Raji (cell line): ENCODE measurements at regions not wholly inside any gene's neighbourhood (a gene's known extent, or its start where the extent isn't known, plus 50 kb on each side); places are given as distances from the start of the nearest gene placed in this dataset.

Experiments used
- POLR2A ChIP-seq: IDR thresholded peaks from 2 replicates; pipeline ENCODE4 v1.6.1; 2011; ENCODE audit warnings: low read depth, low read length, control low read depth; ENCODE audit not compliant: insufficient read depth

DNA sequence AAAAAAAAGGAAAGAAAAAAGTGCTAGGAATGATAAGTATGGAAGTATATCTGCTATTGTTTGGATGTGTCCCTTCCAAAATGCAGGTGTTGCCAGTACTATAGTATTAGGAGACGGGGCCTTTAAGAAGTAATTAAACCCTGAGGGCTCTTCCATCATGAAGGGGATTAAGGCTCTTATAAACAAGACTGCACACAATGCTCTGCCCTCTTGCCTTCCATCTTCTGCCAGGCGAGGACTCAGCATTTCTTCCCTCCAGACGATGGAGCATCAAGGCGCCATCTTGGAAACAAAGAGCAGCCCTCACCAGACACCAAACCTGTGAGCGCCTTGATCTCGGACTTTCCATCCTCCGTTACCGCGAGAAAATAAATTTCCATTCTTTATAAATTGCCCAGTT lies 120.1 kb upstream of the GPM6A start:
- TF ChIP-seq POLR2A: no peak

DNA sequence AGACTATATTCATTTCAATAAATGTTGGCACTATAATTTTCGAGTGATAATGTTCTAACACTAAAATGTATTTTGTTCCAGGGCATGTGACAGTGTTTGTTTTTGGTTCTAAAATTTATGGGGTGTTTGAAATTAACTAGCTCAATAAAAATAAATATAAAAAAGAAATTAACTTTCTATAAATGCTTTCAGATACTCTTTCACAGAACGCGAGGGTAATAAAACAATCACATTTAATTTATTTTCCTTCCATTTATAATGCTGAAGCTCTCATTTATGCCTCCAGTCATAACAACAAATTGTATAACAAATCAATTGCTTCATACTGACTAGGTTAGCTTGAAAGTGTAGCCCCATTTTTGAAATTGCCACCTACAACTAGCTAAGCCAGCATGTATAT lies 122.4 kb upstream of the GPM6A start:
- no peak for TF ChIP-seq POLR2A

GRCh38 chr4:175935016-175935661 lies 123.1 kb upstream of the GPM6A start:
- no peak for TF ChIP-seq POLR2A

DNA sequence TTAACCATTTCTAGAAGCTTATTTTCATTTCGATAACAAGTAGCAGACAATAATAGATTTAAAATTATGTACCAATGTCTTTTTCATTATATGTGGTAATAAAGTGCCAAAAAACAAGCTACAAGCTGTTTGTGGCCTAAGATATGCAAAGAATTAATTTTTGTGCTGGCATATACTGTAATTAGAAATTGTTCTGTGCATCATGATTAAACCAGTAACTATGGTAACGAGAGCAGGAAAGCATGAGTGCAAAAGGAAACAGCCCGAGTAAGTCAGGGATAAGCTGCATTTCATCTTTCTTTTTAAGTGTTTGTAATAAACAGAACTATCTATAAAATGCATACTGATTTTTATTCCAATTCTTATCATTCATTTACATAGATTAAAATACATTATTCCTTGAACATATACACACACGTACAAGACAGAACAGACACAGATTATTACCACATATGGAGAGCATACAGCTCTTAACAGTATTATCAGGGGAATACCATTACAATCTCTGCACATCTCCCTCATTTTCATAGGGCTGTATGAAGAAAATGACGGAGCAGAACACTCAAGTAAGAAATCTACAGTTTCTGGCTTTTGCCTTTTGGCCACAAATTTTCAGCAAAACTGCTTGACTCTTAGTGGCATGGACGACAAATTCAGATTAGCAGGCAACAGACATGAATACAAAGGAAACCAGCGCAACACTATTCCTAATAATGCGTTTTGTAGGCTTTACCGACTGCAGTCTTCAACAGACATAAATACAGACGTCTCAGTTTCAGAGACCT lies 121.3 kb upstream of the WDR17 start:
- no peak for TF ChIP-seq POLR2A

DNA sequence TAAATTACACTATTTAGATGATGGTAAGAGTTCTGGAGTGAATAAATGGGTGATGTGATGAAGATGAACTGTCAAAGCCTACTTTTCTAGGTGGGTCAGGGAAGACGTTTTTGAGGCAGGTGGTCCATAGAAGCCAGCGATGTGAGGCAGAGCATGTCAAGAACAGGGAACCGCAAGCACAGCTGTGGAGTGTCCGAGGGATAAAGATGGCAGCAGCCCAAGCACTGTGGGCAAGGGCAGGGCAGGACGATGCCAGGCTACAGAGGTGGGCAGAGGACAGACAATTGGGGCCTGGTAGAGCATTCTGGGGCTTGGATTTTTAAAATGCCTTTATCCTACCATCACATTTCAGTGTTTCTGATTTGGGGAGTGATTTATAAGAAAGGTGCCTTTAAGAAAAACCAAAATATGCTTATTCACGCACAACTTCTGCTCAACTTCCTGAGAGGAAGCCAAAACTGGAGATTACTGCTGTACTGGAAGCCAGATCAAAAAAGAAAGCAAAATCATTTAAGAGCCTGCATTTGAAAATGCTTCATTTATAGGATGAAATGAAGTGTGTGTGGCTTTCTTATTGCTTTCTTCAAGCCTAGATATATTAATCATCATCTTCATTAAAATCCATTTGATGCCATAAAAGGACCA lies 119.0 kb upstream of the WDR17 start:
- TF ChIP-seq POLR2A: no peak

DNA sequence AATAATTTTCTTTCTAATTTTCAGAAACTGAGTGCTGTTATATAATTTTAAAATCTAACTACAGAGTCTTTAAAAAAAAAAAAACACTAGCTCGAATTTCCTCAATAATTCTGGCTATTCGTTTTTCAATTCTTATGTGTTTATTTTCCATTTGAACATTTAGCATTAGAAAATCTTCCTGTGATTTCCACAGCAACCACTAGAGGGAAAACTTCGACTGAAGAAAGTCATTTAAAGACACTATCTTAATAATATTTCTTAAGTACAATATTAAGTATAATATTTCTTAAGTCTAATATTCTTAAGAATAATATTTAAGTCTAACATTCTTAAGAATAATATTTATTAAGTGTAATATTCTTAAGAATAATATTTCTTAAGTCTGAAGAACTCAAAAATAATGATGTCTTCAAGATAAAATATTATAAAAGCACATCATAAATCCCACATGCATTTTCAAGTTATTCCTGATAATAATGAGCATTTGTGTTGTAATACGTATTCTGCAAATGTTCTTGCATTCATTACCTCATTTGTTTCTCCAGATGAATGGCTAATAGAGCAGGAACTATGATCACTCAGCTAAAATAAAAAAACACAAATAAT lies 118.4 kb upstream of the WDR17 start:
- no peak for TF ChIP-seq POLR2A

DNA sequence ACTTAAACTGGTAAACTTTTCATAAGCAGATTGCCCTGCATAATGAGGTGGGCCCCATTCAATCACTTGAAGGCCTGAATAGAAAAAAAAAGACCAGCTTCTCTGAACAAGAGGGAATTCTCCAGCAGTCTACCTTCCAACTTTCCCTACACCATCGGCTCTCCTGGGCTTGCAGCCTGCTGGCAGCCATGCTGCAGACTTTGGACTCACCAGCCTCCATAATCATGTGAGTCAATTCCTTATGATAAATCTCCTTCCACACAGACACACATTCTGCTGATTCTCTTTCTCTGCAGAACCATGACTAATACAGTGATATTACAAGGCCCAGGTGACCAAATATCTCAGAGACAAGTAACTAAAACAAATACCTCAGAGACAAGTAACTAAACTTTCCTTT lies 113.8 kb upstream of the WDR17 start:
- TF ChIP-seq POLR2A: no peak

DNA sequence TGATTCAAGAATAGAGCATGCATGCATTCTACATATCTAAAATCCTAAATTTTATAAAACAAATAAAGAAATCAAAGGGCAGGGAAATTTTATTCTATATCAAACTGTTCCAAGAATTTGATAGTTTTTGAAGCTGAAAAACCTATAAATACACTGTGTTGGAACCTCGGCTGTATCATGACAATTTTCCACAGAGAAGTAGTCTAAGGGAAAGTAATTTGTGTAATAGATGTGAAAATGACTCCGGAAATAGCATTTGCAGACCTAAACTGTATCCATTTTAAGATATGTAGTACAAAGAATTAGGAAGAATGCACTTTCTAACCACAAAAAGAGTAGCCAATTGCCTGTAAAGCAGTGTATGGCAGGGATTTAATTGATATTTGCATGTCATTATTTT lies 112.5 kb upstream of the WDR17 start:
- TF ChIP-seq POLR2A: no peak

GRCh38 chr4:175953960-175954521 lies 111.6 kb upstream of the WDR17 start:
- no peak for TF ChIP-seq POLR2A

DNA sequence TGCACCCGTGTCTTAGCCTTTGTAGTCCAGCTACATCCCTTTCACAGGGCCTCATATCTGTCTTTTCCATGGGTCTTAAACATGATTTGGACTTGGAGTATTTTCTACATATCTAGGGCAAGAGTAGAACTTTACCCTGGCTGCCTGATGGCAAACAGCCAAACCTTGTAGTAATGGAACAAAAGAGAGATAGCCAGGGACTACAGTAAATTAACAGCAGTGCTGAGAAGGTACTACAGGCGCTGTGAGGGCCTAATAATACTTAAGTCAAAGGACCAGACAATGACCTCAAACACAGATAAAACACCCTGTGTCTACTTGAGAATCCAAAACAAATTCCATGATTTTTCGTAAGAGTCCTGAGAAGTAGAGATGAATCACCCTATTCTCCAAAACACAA lies 111.0 kb upstream of the WDR17 start:
- TF ChIP-seq POLR2A: no peak

- TF ChIP-seq POLR2A: no peak
Observed at GRCh38 chr4:175961604-175962003, 104.0 kb upstream of the WDR17 start.

DNA sequence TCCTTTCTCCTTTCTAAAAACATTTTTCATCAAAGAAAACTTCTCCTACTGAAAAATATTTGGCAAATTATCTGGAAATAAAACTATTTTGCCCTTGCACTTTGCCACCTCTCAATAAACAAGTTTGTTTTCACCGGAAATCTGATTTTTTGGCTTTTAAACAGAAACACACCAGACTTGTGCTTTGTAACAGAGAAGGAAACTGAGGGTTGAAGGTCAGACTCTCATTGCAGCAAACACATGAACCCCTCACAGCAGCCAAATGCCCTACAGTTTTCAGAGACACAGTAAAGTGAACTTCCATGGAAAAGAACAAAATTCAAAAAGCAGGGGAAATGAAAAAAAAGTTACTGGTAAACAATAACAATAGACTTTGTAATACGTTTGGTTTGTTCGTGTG lies 95.6 kb upstream of the WDR17 start:
- TF ChIP-seq POLR2A: no peak

DNA sequence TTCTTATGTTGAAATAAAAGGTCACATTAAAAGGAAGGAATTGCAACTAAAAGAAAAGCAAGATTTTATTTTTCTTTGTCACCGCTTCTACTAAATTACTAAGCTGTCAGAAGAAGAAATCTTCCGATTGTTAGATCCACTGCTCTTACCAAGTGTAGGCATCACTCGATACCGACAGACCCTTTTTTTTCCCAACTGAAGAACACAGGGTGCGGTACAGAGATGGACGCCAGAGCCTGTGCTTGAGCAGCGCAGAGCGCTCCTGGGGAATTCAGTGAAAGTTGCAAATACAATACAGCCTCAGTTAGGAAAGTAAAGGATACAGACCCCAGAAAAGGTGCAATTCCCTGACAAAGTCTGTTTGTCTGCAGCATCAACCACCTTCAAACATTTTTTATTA lies 94.9 kb upstream of the WDR17 start:
- TF ChIP-seq POLR2A: no peak

GRCh38 chr4:175971388-175972179 lies 94.1 kb upstream of the WDR17 start:
- TF ChIP-seq POLR2A: no peak
